ENCODE measurements at regions not wholly inside any gene's neighbourhood (a gene's known extent, or its start where the extent isn't known, plus 50 kb on each side); places are given as distances from the start of the nearest gene placed in this dataset.

- DNase-seq (ENCODE audit: low spot score): no peak
Observed at GRCh38 chr4:138113819-138114400, 128.2 kb downstream of the SLC7A11 start.

- peak; percentile 55 for DNase-seq (ENCODE audit: low spot score)
Observed at GRCh38 chr4:138112890-138113289, 129.3 kb downstream of the SLC7A11 start.

- peak; percentile 36 for DNase-seq (ENCODE audit: low spot score)
Observed at GRCh38 chr4:138112389-138112788, 129.8 kb downstream of the SLC7A11 start.

- DNase-seq (ENCODE audit: low spot score): peak; percentile 77
Observed at GRCh38 chr4:138111462-138112000, 130.6 kb downstream of the SLC7A11 start.

GRCh38 chr4:138110815-138111214 is 131.3 kb downstream of the SLC7A11 start:
- peak; percentile 13 for DNase-seq (ENCODE audit: low spot score)

- no peak for DNase-seq (ENCODE audit: low spot score)
Observed at GRCh38 chr4:138107023-138107422, 135.1 kb downstream of the SLC7A11 start.

GRCh38 chr4:138105331-138105730 is 136.8 kb downstream of the SLC7A11 start:
- DNase-seq (ENCODE audit: low spot score): no peak

GRCh38 chr4:138104284-138104680 is 137.9 kb downstream of the SLC7A11 start:
- no peak for DNase-seq (ENCODE audit: low spot score)

- no peak for DNase-seq (ENCODE audit: low spot score)
Observed at GRCh38 chr4:138103597-138104283, 138.4 kb downstream of the SLC7A11 start.

- DNase-seq (ENCODE audit: low spot score): no peak
Observed at GRCh38 chr4:138099385-138099784, 142.8 kb downstream of the SLC7A11 start.

GRCh38 chr4:138097912-138098600 is 144.1 kb downstream of the SLC7A11 start:
- no peak for DNase-seq (ENCODE audit: low spot score)

- DNase-seq (ENCODE audit: low spot score): no peak
Observed at GRCh38 chr4:138096384-138097062, 145.6 kb downstream of the SLC7A11 start.

- no peak for DNase-seq (ENCODE audit: low spot score)
Observed at GRCh38 chr4:138095378-138095777, 146.8 kb downstream of the SLC7A11 start.

GRCh38 chr4:138092060-138092459 is 150.1 kb downstream of the SLC7A11 start:
- no peak for DNase-seq (ENCODE audit: low spot score)

- no peak for DNase-seq (ENCODE audit: low spot score)
Observed at GRCh38 chr4:138090918-138091676, 151.1 kb downstream of the SLC7A11 start.

- DNase-seq (ENCODE audit: low spot score): peak; percentile 99
Observed at GRCh38 chr4:138090150-138090917, 151.8 kb downstream of the SLC7A11 start.

GRCh38 chr4:138088449-138089208 is 153.5 kb downstream of the SLC7A11 start:
- no peak for DNase-seq (ENCODE audit: low spot score)

GRCh38 chr4:138087066-138087719 is 155.0 kb downstream of the SLC7A11 start:
- no peak for DNase-seq (ENCODE audit: low spot score)

GRCh38 chr4:138086611-138087041 is 155.5 kb downstream of the SLC7A11 start:
- no peak for DNase-seq (ENCODE audit: low spot score)

Measured in HT-29 (cell line).